HepG2 (cell line): ENCODE measurements at regions not wholly inside any gene's neighbourhood (a gene's known extent, or its start where the extent isn't known, plus 50 kb on each side); places are given as distances from the start of the nearest gene placed in this dataset.

ENCODE experiments used
- ATAC-seq: fragments of 200-7000 bp; cut with Tn5 transposase; 3 replicates; pipeline ENCODE4 v1.9.1; 2020; ENCODE audit warnings: mild to moderate bottlenecking, moderate library complexity
- BruUV-seq: library from RNA; stranded (reverse); fragments of 400-500 nt; replicated peaks from 2 replicates; lab custom pipeline; 2021; lab: Mats Ljungman, UMichigan
- CTCF ChIA-PET: fragments of 300-600 bp; formaldehyde crosslinking; extraction: SDS; loops from one replicate; lab custom pipeline; 2021; ENCODE audit warnings: low total read pairs, inconsistent platforms, low intra/inter-chr PET ratio; lab: Yijun Ruan, JAX
- POLR2A ChIA-PET: fragments of 350-600 bp; sonication (Branson Sonifier 250); formaldehyde crosslinking; loops from one replicate; lab custom pipeline; 2020; ENCODE audit warnings: antibody characterized with exemption, inconsistent platforms; lab: Yijun Ruan, JAX
- DNase-seq: peaks from one replicate; pipeline ENCODE4 v3.0.0-alpha.2; 2015; ENCODE audit warnings: low spot score
- FAIRE-seq: peaks from 3 replicates; lab custom pipeline; 2011; peaks lifted over from hg19 to GRCh38; lab: Jason Lieb, UNC
- H2AFZ ChIP-seq: one replicate; pipeline ENCODE4 v1.6.1; 2011; ENCODE audit warnings: low read length, inconsistent platforms
- H3K27ac ChIP-seq: fragments of 300-600 bp; 3 replicates; pipeline ENCODE4 v1.8.0; 2011; ENCODE audit warnings: mixed run types, mild to moderate bottlenecking, mixed read lengths, low read length, inconsistent platforms; ENCODE audit not compliant: insufficient read depth; ENCODE audit errors: extremely low read length
- H3K27me3 ChIP-seq, 2 experiments: fragments of 200-600 bp in 1 of 2; 2 replicates in 1 of 2; 3 replicates in 1 of 2; pipeline versions ENCODE4 v1.6.0 to v1.8.0; 2011; ENCODE audit warnings: low read length in 2 of 2, mild to moderate bottlenecking in 2 of 2, moderate library complexity in 2 of 2, inconsistent platforms in 1 of 2; ENCODE audit not compliant: insufficient read depth in 2 of 2, control insufficient read depth in 1 of 2
- H3K36me3 ChIP-seq, 2 experiments: fragments of 200-600 bp in 1 of 2; replicated peaks in 1 of 2; 2 replicates in 1 of 2; 3 replicates in 1 of 2; pipeline versions ENCODE4 v1.5.1 to v1.8.0; 2011; ENCODE audit warnings: low read length in 2 of 2, inconsistent platforms in 1 of 2; ENCODE audit not compliant: insufficient read depth in 2 of 2, control insufficient read depth in 1 of 2
- H3K4me1 ChIP-seq: 2 replicates; pipeline ENCODE4 v1.5.1; 2012; ENCODE audit warnings: low read length, inconsistent platforms; ENCODE audit not compliant: insufficient read depth
- H3K4me2 ChIP-seq: 2 replicates; pipeline ENCODE4 v1.6.0; 2011; ENCODE audit warnings: low read depth, low read length, inconsistent platforms
- H3K4me3 ChIP-seq, 3 experiments: fragments of 200-600 bp in 1 of 3; sonication (generic), shearing (Covaris generic) in 1 of 3; replicated peaks in 1 of 3; 2 replicates each; pipeline ENCODE4 v1.5.1; 2011 to 2016; ENCODE audit warnings: low read length in 3 of 3, inconsistent platforms in 2 of 3, low read depth in 2 of 3, mild to moderate bottlenecking in 2 of 3, control low read depth in 1 of 3, mixed read lengths in 1 of 3; ENCODE audit not compliant: insufficient read depth in 1 of 3
- H3K79me2 ChIP-seq: one replicate; pipeline ENCODE4 v1.6.1; 2011; ENCODE audit warnings: low read length, inconsistent platforms; ENCODE audit not compliant: insufficient read depth
- H3K9ac ChIP-seq: 2 replicates; pipeline ENCODE4 v1.6.0; 2011; ENCODE audit warnings: mild to moderate bottlenecking, low read depth, low read length, inconsistent platforms; ENCODE audit not compliant: insufficient read depth
- H3K9me3 ChIP-seq: 2 replicates; pipeline ENCODE4 v1.5.1; 2012; ENCODE audit warnings: mild to moderate bottlenecking, low read length
- H4K20me1 ChIP-seq: 2 replicates; pipeline ENCODE4 v1.6.0; 2011; ENCODE audit warnings: inconsistent platforms, mild to moderate bottlenecking, low read length, moderate library complexity; ENCODE audit not compliant: insufficient read depth
- CEBPG ChIP-seq: IDR thresholded peaks from 2 replicates; pipeline ENCODE4 v1.6.1; 2016
- DMAP1 ChIP-seq: IDR thresholded peaks from 2 replicates; pipeline ENCODE4 v1.6.1; 2016
- HDAC6 ChIP-seq: fragments of 200-600 bp; sonication (generic); IDR thresholded peaks from 2 replicates; pipeline ENCODE4 v1.7.0; 2017; ENCODE audit warnings: mild to moderate bottlenecking, antibody characterized with exemption, low read length, low read depth
- HOXA9 ChIP-seq: sonication (generic); formaldehyde crosslinking; IDR thresholded peaks from 2 replicates; pipeline ENCODE4 v1.8.1; 2022; ENCODE audit warnings: missing genetic modification reagents, mild to moderate bottlenecking, moderate library complexity, borderline replicate concordance
- MED8 ChIP-seq: sonication (generic); formaldehyde crosslinking; IDR thresholded peaks from 2 replicates; pipeline ENCODE4 v1.8.1; 2023; ENCODE audit warnings: mild to moderate bottlenecking, missing genetic modification reagents; ENCODE audit not compliant: insufficient replicate concordance
- SIN3A ChIP-seq: IDR thresholded peaks from 2 replicates; pipeline ENCODE4 v1.6.1; 2011; ENCODE audit warnings: low read depth, mild to moderate bottlenecking, control low read depth, low read length, borderline replicate concordance
- TCF7L2 ChIP-seq: IDR thresholded peaks from 2 replicates; pipeline ENCODE4 v1.6.1; 2011; ENCODE audit warnings: mild to moderate bottlenecking, low read depth, low read length, moderate library complexity
- TRIM24 ChIP-seq: sonication (generic); formaldehyde crosslinking; IDR thresholded peaks from 2 replicates; pipeline ENCODE4 v1.8.0; 2022; ENCODE audit warnings: mild to moderate bottlenecking, missing genetic modification reagents
- U2AF1 ChIP-seq: fragments of 200-400 bp; formaldehyde crosslinking; optimal IDR thresholded peaks from 2 replicates; pipeline ENCODE3; 2017; ENCODE audit warnings: mild to moderate bottlenecking, low read depth, low read length
- ZBTB38 ChIP-seq: sonication (generic); formaldehyde crosslinking; IDR thresholded peaks from 2 replicates; pipeline ENCODE4 v1.5.1; 2020; ENCODE audit warnings: mild to moderate bottlenecking, missing genetic modification reagents
- ZNF232 ChIP-seq: sonication (generic); formaldehyde crosslinking; IDR thresholded peaks from 2 replicates; pipeline ENCODE4 v1.4.0; 2020; ENCODE audit warnings: missing genetic modification reagents, borderline replicate concordance
- ZNF253 ChIP-seq: sonication (generic); formaldehyde crosslinking; IDR thresholded peaks from 2 replicates; pipeline ENCODE4 v1.8.0; 2022; ENCODE audit warnings: mild to moderate bottlenecking, missing genetic modification reagents, borderline replicate concordance
- ZNF33A ChIP-seq: sonication (generic); formaldehyde crosslinking; IDR thresholded peaks from 2 replicates; pipeline ENCODE4 v1.5.1; 2020; ENCODE audit warnings: missing genetic modification reagents, mild to moderate bottlenecking, moderate library complexity, borderline replicate concordance
- ZNF446 ChIP-seq: sonication (generic); formaldehyde crosslinking; IDR thresholded peaks from 2 replicates; pipeline ENCODE4 v1.5.0; 2020; ENCODE audit warnings: mild to moderate bottlenecking, missing genetic modification reagents
- WGBS: methylation state at CpG from one replicate; pipeline ENCODE4 v1.1.6; 2017; ENCODE audit warnings: low lambda C conversion rate; 5-methylcytosine and 5-hydroxymethylcytosine counted together
- in situ Hi-C: cut with HindIII; loops from 2 replicates; pipeline ENCODE4 v1.10.0; 2017; ENCODE audit warnings: low pct_unique_long_range_greater_than_20kb; ENCODE audit not compliant: extremely low pct_ligation_motif_present
- intact Hi-C: fragments of 100-400 bp; cut with micrococcal nuclease; formaldehyde crosslinking; loops from one replicate; pipeline ENCODE4 v1.10.0; 2022; ENCODE audit not compliant: unreplicated experiment
- TF ChIP-seq, protein P1 (sequence below): sonication (generic); formaldehyde crosslinking; IDR thresholded peaks from 2 replicates; pipeline ENCODE4 v1.4.0; 2020; ENCODE audit warnings: mild to moderate bottlenecking, low read depth, missing genetic modification reagents
- TF ChIP-seq, protein P2 (sequence below), 2 experiments: fragments of 450-650 bp in 1 of 2; sonication (generic) in 1 of 2; formaldehyde crosslinking; IDR thresholded peaks; 2 replicates each; pipeline versions ENCODE4 v1.5.0 to v1.8.0; 2020 to 2022; ENCODE audit warnings: mild to moderate bottlenecking in 1 of 2, missing genetic modification reagents in 1 of 2
- TF ChIP-seq, protein P3 (sequence below): fragments of 450-650 bp; IDR thresholded peaks from 2 replicates; pipeline ENCODE4 v1.6.1; 2017; ENCODE audit warnings: mild to moderate bottlenecking

DNA sequence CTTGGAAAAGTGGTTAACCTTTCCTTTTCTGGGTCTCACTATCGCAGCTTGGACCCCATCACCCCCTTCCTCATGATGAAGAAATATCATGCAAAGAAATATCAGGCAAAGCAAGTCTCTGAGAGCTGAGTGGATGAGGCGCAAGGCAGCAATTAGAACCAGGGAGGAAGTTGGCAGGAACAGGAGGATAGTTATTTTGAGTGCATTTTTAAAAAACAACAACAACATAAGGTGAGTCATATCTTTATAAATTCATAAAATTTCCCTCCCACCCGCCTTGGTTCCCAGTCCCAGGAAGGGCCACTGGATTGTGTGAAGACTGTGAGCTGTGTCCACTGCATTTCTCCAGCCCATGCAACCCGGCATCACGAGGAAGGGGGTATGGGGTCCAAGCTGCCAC is 316.9 kb upstream of the TLE3 start:
- no peaks in the 10 kb centered on the region for H3K36me3 ChIP-seq
- H3K27ac ChIP-seq = no peak overlapping the region
- no peaks in the 10 kb centered on the region for H3K9me3 ChIP-seq
- H3K79me2 ChIP-seq = no peaks in the 10 kb centered on the region
- in situ Hi-C loops (no loop called here), intact Hi-C loops (no loop called here)
- no TSS peak for BruUV-seq
- TF ChIP-seq U2AF1 (no peak), MED8 (CRISPR knock-in tag) (no peak), TCF7L2 (no peak), ZNF253 (CRISPR knock-in tag) (no peak)
- FAIRE-seq = no peak
- ChIA-PET CTCF (no interaction called here), POLR2A (no interaction called here)
- H3K4me2 ChIP-seq = no peak overlapping the region
- WGBS = 46% methylated on average over 5 of the region's 5 CpGs
- H4K20me1 ChIP-seq = no peaks in the 10 kb centered on the region
- H2AFZ ChIP-seq = no peak overlapping the region
- no peak for DNase-seq
- no peak overlapping the region for H3K9ac ChIP-seq
- H3K27me3 ChIP-seq = peaks cover 0 to 14% of the 10 kb centered on the region in 2 experiments; a peak in 3 of 5 replicates
- ATAC-seq = no peak
- H3K4me3 ChIP-seq = no peak overlapping the region
- peaks cover 9% of the 10 kb centered on the region for H3K4me1 ChIP-seq

DNA sequence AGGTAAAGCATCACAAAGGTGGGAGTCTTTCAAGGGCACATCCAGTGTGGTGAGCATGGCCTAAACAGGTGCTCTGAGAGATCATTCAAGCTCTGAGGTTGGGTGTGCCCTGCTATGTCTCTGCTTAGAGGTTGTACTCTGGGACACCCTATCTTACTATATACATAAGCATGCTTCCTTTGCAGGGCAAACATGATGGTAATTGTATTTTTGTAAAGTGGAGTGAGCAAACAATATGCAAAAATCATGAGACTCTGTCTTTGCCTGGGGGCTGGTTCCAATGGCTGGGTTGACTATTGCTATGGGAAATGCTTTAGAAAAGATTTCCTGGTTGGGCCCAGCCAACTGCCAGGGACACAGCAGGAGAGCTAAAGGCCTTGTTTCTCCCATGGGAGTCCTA is 315.1 kb upstream of the TLE3 start:
- Histone ChIP-seq H3K36me3 (no peaks in the 10 kb centered on the region), H3K9me3 (no peaks in the 10 kb centered on the region), H3K79me2 (no peaks in the 10 kb centered on the region), H4K20me1 (no peaks in the 10 kb centered on the region), H2AFZ (no peak overlapping the region), H3K27me3 (peaks cover 0 to 13% of the 10 kb centered on the region in 2 experiments; a peak in 3 of 5 replicates), H3K27ac (no peak overlapping the region), H3K9ac (no peak overlapping the region), H3K4me2 (no peak overlapping the region), H3K4me1 (peaks cover 9% of the 10 kb centered on the region), H3K4me3 (no peak overlapping the region)
- in situ Hi-C loops (no loop called here), intact Hi-C loops (no loop called here)
- DNase-seq = no peak
- no TSS peak for BruUV-seq
- no peak for ATAC-seq
- ChIA-PET POLR2A (no interaction called here), CTCF (no interaction called here)
- FAIRE-seq = no peak
- no peak for TF ChIP-seq HDAC6
- TF ChIP-seq CEBPG (CRISPR knock-in tag) = no peak
- no peak for TF ChIP-seq HOXA9 (CRISPR knock-in tag)
- TF ChIP-seq, protein P1, sequence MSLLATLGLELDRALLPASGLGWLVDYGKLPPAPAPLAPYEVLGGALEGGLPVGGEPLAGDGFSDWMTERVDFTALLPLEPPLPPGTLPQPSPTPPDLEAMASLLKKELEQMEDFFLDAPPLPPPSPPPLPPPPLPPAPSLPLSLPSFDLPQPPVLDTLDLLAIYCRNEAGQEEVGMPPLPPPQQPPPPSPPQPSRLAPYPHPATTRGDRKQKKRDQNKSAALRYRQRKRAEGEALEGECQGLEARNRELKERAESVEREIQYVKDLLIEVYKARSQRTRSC (CRISPR knock-in tag) = no peak
- TF ChIP-seq ZNF33A (CRISPR knock-in tag) = no peak
- TF ChIP-seq ZBTB38 (CRISPR knock-in tag) = no peak
- TF ChIP-seq DMAP1 (CRISPR knock-in tag) = no peak
- TF ChIP-seq SIN3A = no peak
- TF ChIP-seq TRIM24 (CRISPR knock-in tag) = no peak
- TF ChIP-seq, protein P2, sequence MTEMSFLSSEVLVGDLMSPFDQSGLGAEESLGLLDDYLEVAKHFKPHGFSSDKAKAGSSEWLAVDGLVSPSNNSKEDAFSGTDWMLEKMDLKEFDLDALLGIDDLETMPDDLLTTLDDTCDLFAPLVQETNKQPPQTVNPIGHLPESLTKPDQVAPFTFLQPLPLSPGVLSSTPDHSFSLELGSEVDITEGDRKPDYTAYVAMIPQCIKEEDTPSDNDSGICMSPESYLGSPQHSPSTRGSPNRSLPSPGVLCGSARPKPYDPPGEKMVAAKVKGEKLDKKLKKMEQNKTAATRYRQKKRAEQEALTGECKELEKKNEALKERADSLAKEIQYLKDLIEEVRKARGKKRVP (CRISPR knock-in tag; IDR thresholded peaks at IDR 0.05) = no peak
- no peak for TF ChIP-seq ZNF446 (CRISPR knock-in tag)
- TF ChIP-seq ZNF232 (CRISPR knock-in tag) = no peak
- TF ChIP-seq, protein P3, sequence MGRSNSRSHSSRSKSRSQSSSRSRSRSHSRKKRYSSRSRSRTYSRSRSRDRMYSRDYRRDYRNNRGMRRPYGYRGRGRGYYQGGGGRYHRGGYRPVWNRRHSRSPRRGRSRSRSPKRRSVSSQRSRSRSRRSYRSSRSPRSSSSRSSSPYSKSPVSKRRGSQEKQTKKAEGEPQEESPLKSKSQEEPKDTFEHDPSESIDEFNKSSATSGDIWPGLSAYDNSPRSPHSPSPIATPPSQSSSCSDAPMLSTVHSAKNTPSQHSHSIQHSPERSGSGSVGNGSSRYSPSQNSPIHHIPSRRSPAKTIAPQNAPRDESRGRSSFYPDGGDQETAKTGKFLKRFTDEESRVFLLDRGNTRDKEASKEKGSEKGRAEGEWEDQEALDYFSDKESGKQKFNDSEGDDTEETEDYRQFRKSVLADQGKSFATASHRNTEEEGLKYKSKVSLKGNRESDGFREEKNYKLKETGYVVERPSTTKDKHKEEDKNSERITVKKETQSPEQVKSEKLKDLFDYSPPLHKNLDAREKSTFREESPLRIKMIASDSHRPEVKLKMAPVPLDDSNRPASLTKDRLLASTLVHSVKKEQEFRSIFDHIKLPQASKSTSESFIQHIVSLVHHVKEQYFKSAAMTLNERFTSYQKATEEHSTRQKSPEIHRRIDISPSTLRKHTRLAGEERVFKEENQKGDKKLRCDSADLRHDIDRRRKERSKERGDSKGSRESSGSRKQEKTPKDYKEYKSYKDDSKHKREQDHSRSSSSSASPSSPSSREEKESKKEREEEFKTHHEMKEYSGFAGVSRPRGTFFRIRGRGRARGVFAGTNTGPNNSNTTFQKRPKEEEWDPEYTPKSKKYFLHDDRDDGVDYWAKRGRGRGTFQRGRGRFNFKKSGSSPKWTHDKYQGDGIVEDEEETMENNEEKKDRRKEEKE = no peak
